OCI-LY1 (cell line): ENCODE measurements at regions not wholly inside any gene's neighbourhood (a gene's known extent, or its start where the extent isn't known, plus 50 kb on each side); places are given as distances from the start of the nearest gene placed in this dataset.

Source experiments
- H2AFZ ChIP-seq: fragments of 200-600 bp; sonication (generic), shearing (Covaris generic); 2 replicates; pipeline ENCODE4 v1.6.0; 2014; ENCODE audit warnings: antibody characterized with exemption, mild to moderate bottlenecking, low read length
- H3F3A ChIP-seq: fragments of 200-600 bp; sonication (generic), shearing (Covaris generic); 2 replicates; pipeline ENCODE4 v1.6.0; 2014; ENCODE audit warnings: mild to moderate bottlenecking, antibody characterized with exemption, low read length, moderate library complexity; ENCODE audit not compliant: insufficient read depth
- H3K27ac ChIP-seq: fragments of 200-600 bp; sonication (generic); 2 replicates; pipeline ENCODE4 v1.5.1; 2014; ENCODE audit warnings: low read length, mixed run types, mild to moderate bottlenecking, low read depth; ENCODE audit not compliant: poor library complexity, severe bottlenecking
- H3K27me3 ChIP-seq: fragments of 200-600 bp; sonication (generic); 2 replicates; pipeline ENCODE4 v1.6.0; 2014; ENCODE audit warnings: antibody characterized with exemption, mild to moderate bottlenecking, low read length, moderate library complexity; ENCODE audit not compliant: insufficient read depth
- H3K36me3 ChIP-seq: fragments of 200-600 bp; sonication (generic); 2 replicates; pipeline ENCODE4 v1.6.1; 2014; ENCODE audit warnings: mild to moderate bottlenecking, antibody characterized with exemption, low read length, moderate library complexity, mixed read lengths; ENCODE audit not compliant: insufficient read depth
- H3K4me1 ChIP-seq: fragments of 200-600 bp; sonication (generic); 2 replicates; pipeline ENCODE4 v1.5.1; 2014; ENCODE audit warnings: mild to moderate bottlenecking, low read length, moderate library complexity; ENCODE audit not compliant: insufficient read depth, severe bottlenecking
- H3K4me2 ChIP-seq: fragments of 200-600 bp; sonication (generic), shearing (Covaris generic); 2 replicates; pipeline ENCODE4 v1.6.1; 2014; ENCODE audit warnings: low read length
- H3K4me3 ChIP-seq: fragments of 200-600 bp; sonication (generic); 2 replicates; pipeline ENCODE4 v1.5.1; 2014; ENCODE audit warnings: low read length, low read depth, mild to moderate bottlenecking, mixed read lengths; ENCODE audit not compliant: poor library complexity, severe bottlenecking
- H3K79me2 ChIP-seq: fragments of 200-600 bp; shearing (Covaris generic); 2 replicates; pipeline ENCODE4 v1.6.1; 2016; ENCODE audit warnings: mixed run types, low read length, mixed read lengths; ENCODE audit not compliant: insufficient read depth
- H3K9ac ChIP-seq: fragments of 200-600 bp; sonication (generic), shearing (Covaris generic); 2 replicates; pipeline ENCODE4 v1.6.1; 2014; ENCODE audit warnings: mild to moderate bottlenecking, low read length, mixed read lengths
- H3K9me2 ChIP-seq: fragments of 200-600 bp; sonication (generic), shearing (Covaris generic); 2 replicates; pipeline ENCODE4 v1.6.1; 2014; ENCODE audit warnings: low read depth, mild to moderate bottlenecking, low read length, mixed read lengths
- H3K9me3 ChIP-seq: fragments of 200-600 bp; shearing (Covaris generic); 2 replicates; pipeline ENCODE4 v1.6.1; 2014; ENCODE audit warnings: low read length, mixed read lengths
- H4K20me1 ChIP-seq: fragments of 200-600 bp; sonication (generic), shearing (Covaris generic); 2 replicates; pipeline ENCODE4 v1.6.0; 2016; ENCODE audit warnings: mild to moderate bottlenecking, low read length; ENCODE audit not compliant: insufficient read depth
- CTCF ChIP-seq: fragments of 200-600 bp; sonication (generic), shearing (Covaris generic); IDR thresholded peaks from 2 replicates; pipeline ENCODE4 v1.5.1; 2017; ENCODE audit warnings: mild to moderate bottlenecking, antibody characterized with exemption, low read length, moderate library complexity, mixed read lengths
- EZH2 ChIP-seq: fragments of 200-600 bp; sonication (generic), shearing (Covaris generic); IDR thresholded peaks from 2 replicates; pipeline ENCODE4 v1.8.0; 2017; ENCODE audit warnings: borderline replicate concordance, mixed run types, mild to moderate bottlenecking, antibody characterized with exemption, low read length, moderate library complexity, mixed read lengths

GRCh38 chr20:55097621-55098020 is 622.2 kb downstream of the DOK5 start:
- H3K9ac ChIP-seq, result no peak overlapping the region
- H3K36me3 ChIP-seq, result no peaks in the 10 kb centered on the region
- H4K20me1 ChIP-seq, result no peaks in the 10 kb centered on the region
- no peak overlapping the region for H3K4me3 ChIP-seq
- no peaks in the 10 kb centered on the region for H3K9me2 ChIP-seq
- no peak overlapping the region for H2AFZ ChIP-seq
- no peak for TF ChIP-seq CTCF
- no peak for TF ChIP-seq EZH2
- peak overlapping the region; percentile 85 for H3K27ac ChIP-seq
- H3K4me1 ChIP-seq, result peaks cover 33% of the 10 kb centered on the region
- no peaks in the 10 kb centered on the region for H3K9me3 ChIP-seq
- H3K4me2 ChIP-seq, result no peak overlapping the region
- H3K27me3 ChIP-seq, result no peaks in the 10 kb centered on the region
- no peaks in the 10 kb centered on the region for H3K79me2 ChIP-seq
- no peaks in the 10 kb centered on the region for H3F3A ChIP-seq

GRCh38 chr20:55095745-55096400 is 620.5 kb downstream of the DOK5 start:
- no peak for TF ChIP-seq EZH2
- Histone ChIP-seq H2AFZ (no peak overlapping the region), H3K36me3 (no peaks in the 10 kb centered on the region), H3K4me1 (peaks cover 33% of the 10 kb centered on the region), H4K20me1 (no peaks in the 10 kb centered on the region), H3K9me3 (no peaks in the 10 kb centered on the region), H3K9me2 (no peaks in the 10 kb centered on the region), H3K79me2 (no peaks in the 10 kb centered on the region), H3K4me2 (peak overlapping the region; percentile 29), H3K27me3 (no peaks in the 10 kb centered on the region), H3F3A (no peaks in the 10 kb centered on the region), H3K4me3 (no peak overlapping the region), H3K27ac (peak overlapping the region; percentile 85), H3K9ac (no peak overlapping the region; the same call in 1 of the 2 replicates)

GRCh38 chr20:55094353-55094861 is 619.0 kb downstream of the DOK5 start:
- Histone ChIP-seq H3K36me3 (no peaks in the 10 kb centered on the region), H2AFZ (no peak overlapping the region), H3K27ac (peak overlapping the region; percentile 85), H4K20me1 (no peaks in the 10 kb centered on the region), H3K79me2 (no peaks in the 10 kb centered on the region), H3K4me3 (no peak overlapping the region), H3K4me2 (no peak overlapping the region), H3F3A (no peaks in the 10 kb centered on the region), H3K9me2 (no peaks in the 10 kb centered on the region), H3K9me3 (no peaks in the 10 kb centered on the region), H3K9ac (no peak overlapping the region), H3K27me3 (no peaks in the 10 kb centered on the region), H3K4me1 (peaks cover 33% of the 10 kb centered on the region)
- TF ChIP-seq CTCF, result no peak
- TF ChIP-seq EZH2, result no peak

- H3K9ac ChIP-seq, result no peak overlapping the region
Observed at GRCh38 chr20:55090286-55090685, 614.9 kb downstream of the DOK5 start.

More at GRCh38 chr20:55090286-55090685, 614.9 kb downstream of the DOK5 start:
- Histone ChIP-seq H3K79me2 (no peaks in the 10 kb centered on the region), H3K27ac (no peak overlapping the region), H3K9me3 (no peaks in the 10 kb centered on the region), H3K4me1 (peaks cover 9% of the 10 kb centered on the region), H2AFZ (no peak overlapping the region), H3K9me2 (no peaks in the 10 kb centered on the region), H3K36me3 (no peaks in the 10 kb centered on the region), H3K4me2 (no peak overlapping the region), H3K4me3 (no peak overlapping the region), H3F3A (no peaks in the 10 kb centered on the region), H4K20me1 (no peaks in the 10 kb centered on the region), H3K27me3 (no peaks in the 10 kb centered on the region)
- TF ChIP-seq EZH2 (no peak), CTCF (no peak)
